Panc1 (cell line): ENCODE measurements at regions not wholly inside any gene's neighbourhood (a gene's known extent, or its start where the extent isn't known, plus 50 kb on each side); places are given as distances from the start of the nearest gene placed in this dataset.

Experiments
- ATAC-seq: fragments of 200-7000 bp; cut with Tn5 transposase; 2 replicates; pipeline ENCODE4 v1.9.1; 2020; ENCODE audit warnings: mild to moderate bottlenecking, moderate library complexity
- BruUV-seq: library from RNA; stranded (reverse); fragments of 400-500 nt; replicated peaks from 2 replicates; lab custom pipeline; 2021; lab: Mats Ljungman, UMichigan
- CTCF ChIA-PET: fragments of 300-600 bp; sonication (Branson Sonifier 250); formaldehyde crosslinking; loops from one replicate; lab custom pipeline; 2022; ENCODE audit warnings: antibody characterized with exemption; lab: Charles Lee
- POLR2A ChIA-PET: fragments of 300-600 bp; sonication (Branson Sonifier 250); formaldehyde crosslinking; loops from one replicate; lab custom pipeline; 2022; ENCODE audit warnings: antibody characterized with exemption; lab: Charles Lee
- DNase-seq: peaks from one replicate; pipeline ENCODE4 v3.0.0-alpha.2; 2010; ENCODE audit warnings: low read depth, low spot score
- H3K27ac ChIP-seq: 2 replicates; pipeline ENCODE4 v1.5.1; 2011; ENCODE audit warnings: mild to moderate bottlenecking, low read length, inconsistent platforms
- H3K27me3 ChIP-seq: fragments of 200-500 bp; sonication (Bioruptor generic); 2 replicates; pipeline ENCODE4 v1.6.0; 2014; ENCODE audit warnings: low read length, inconsistent platforms; ENCODE audit not compliant: control insufficient read depth, insufficient read depth
- H3K36me3 ChIP-seq: fragments of 200-500 bp; sonication (Bioruptor generic); 2 replicates; pipeline ENCODE4 v1.5.1; 2014; ENCODE audit warnings: inconsistent platforms, mild to moderate bottlenecking, low read length, moderate library complexity; ENCODE audit not compliant: control insufficient read depth, insufficient read depth
- H3K4me1 ChIP-seq: 2 replicates; pipeline ENCODE4 v1.5.1; 2011; ENCODE audit warnings: inconsistent platforms, mild to moderate bottlenecking, low read length, moderate library complexity; ENCODE audit not compliant: control insufficient read depth, insufficient read depth
- H3K4me3 ChIP-seq, 2 experiments: 2 replicates each; pipeline ENCODE4 v1.5.1; 2011 to 2012; ENCODE audit warnings: low read depth in 2 of 2, low read length in 2 of 2, mild to moderate bottlenecking in 2 of 2, inconsistent platforms in 1 of 2, moderate library complexity in 1 of 2
- H3K9me3 ChIP-seq: fragments of 200-500 bp; sonication (Bioruptor generic); 2 replicates; pipeline ENCODE4 v1.5.1; 2014; ENCODE audit warnings: low read depth, mild to moderate bottlenecking, inconsistent platforms, low read length, moderate library complexity; ENCODE audit not compliant: control insufficient read depth, insufficient read depth
- CTCF ChIP-seq: fragments of 450-650 bp; IDR thresholded peaks from 2 replicates; pipeline ENCODE4 v1.5.1; 2017; ENCODE audit warnings: mild to moderate bottlenecking
- POLR2AphosphoS5 ChIP-seq: IDR thresholded peaks from 2 replicates; pipeline ENCODE4 v1.6.1; 2012; ENCODE audit warnings: mild to moderate bottlenecking, low read depth, low read length, moderate library complexity
- REST ChIP-seq, 2 experiments: IDR thresholded peaks; 2 replicates each; pipeline ENCODE4 v1.6.1; 2011 to 2012; ENCODE audit warnings: low read depth in 2 of 2, control low read depth in 1 of 2, low read length in 1 of 2, mild to moderate bottlenecking in 1 of 2, moderate library complexity in 1 of 2; ENCODE audit not compliant: insufficient read depth in 1 of 2
- SIN3A ChIP-seq: IDR thresholded peaks from 2 replicates; pipeline ENCODE4 v1.6.1; 2012; ENCODE audit warnings: low read depth, mild to moderate bottlenecking, low read length, moderate library complexity, borderline replicate concordance; ENCODE audit not compliant: insufficient read depth
- TCF7L2 ChIP-seq: IDR thresholded peaks from 2 replicates; pipeline ENCODE4 v1.6.1; 2011; ENCODE audit warnings: mild to moderate bottlenecking, low read depth, low read length, inconsistent platforms
- in situ Hi-C: cut with HindIII; loops from 2 replicates; pipeline ENCODE4 v1.10.0; 2016; ENCODE audit warnings: low sequenced_read_pairs, low pct_unique_long_range_greater_than_20kb
- intact Hi-C: fragments of 100-400 bp; cut with micrococcal nuclease; formaldehyde crosslinking; loops from one replicate; pipeline ENCODE4 v1.10.0; 2022; ENCODE audit not compliant: unreplicated experiment

- DNase-seq: no peak
- CTCF ChIA-PET: no interaction called here
- intact Hi-C loops (no loop called here), in situ Hi-C loops (no loop called here)
- Histone ChIP-seq H3K27ac (no peak overlapping the region), H3K27me3 (no peaks in the 10 kb centered on the region), H3K36me3 (no peaks in the 10 kb centered on the region), H3K4me3 (no peak overlapping the region), H3K4me1 (no peaks in the 10 kb centered on the region), H3K9me3 (no peaks in the 10 kb centered on the region)
- no TSS peak for BruUV-seq
- TF ChIP-seq CTCF (no peak), TCF7L2 (no peak), REST (IDR thresholded peaks at IDR 0.05; ENCODE audit: insufficient read depth in 1 of 2, low read depth in 2 of 2, low read length in 1 of 2) (no peak), POLR2AphosphoS5 (no peak), SIN3A (no peak)
- no peak for ATAC-seq
- POLR2A ChIA-PET: no interaction called here
Observed at GRCh38 chr4:71125137-71125536, 131.7 kb downstream of the DCK start.

GRCh38 chr4:71126719-71127118 is 133.3 kb downstream of the DCK start:
- intact Hi-C loops: no loop called here
- no TSS peak for BruUV-seq
- Histone ChIP-seq H3K27ac (no peak overlapping the region), H3K27me3 (no peaks in the 10 kb centered on the region), H3K4me3 (no peak overlapping the region), H3K36me3 (no peaks in the 10 kb centered on the region), H3K4me1 (no peaks in the 10 kb centered on the region), H3K9me3 (no peaks in the 10 kb centered on the region)
- DNase-seq: no peak
- ChIA-PET CTCF (no interaction called here), POLR2A (no interaction called here)
- in situ Hi-C loops: no loop called here
- TF ChIP-seq CTCF: no peak
- no peak for TF ChIP-seq REST (IDR thresholded peaks at IDR 0.05; ENCODE audit: insufficient read depth in 1 of 2, low read depth in 2 of 2, low read length in 1 of 2)
- TF ChIP-seq TCF7L2: no peak
- no peak for TF ChIP-seq SIN3A
- TF ChIP-seq POLR2AphosphoS5: no peak
- no peak for ATAC-seq
